ENCODE measurements at regions not wholly inside any gene's neighbourhood (a gene's known extent, or its start where the extent isn't known, plus 50 kb on each side); places are given as distances from the start of the nearest gene placed in this dataset.

DNA sequence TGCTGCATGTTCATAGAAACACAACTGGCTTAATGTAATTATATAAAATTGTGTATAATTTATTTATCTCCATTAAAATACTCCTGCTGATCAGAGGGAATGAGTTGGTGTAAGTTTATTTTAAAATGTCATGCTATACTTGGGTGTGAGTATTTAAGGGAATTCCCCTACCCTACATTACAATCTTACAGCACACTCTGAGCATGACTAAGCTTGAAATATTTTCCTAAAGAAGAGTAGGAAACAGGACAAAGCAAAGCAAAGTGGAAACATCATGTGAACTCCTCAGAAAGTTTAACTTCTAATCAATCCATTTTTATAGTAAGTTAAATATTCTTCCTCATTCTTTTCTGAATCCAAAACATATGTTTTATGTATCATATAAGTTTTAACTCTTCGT is 1271.3 kb downstream of the EFNA5 start:
- H3K27me3 ChIP-seq (ENCODE audit: control insufficient read depth, insufficient read depth, low read length): no peaks in the 10 kb centered on the region
- no peak overlapping the region for H3K18ac ChIP-seq (ENCODE audit: low read depth, low read length)
- no peak overlapping the region for H2BK5ac ChIP-seq (ENCODE audit: low read depth, low read length, poor library complexity, severe bottlenecking)
- no peak overlapping the region for H2AFZ ChIP-seq (replicated peaks; ENCODE audit: low read length, poor library complexity)
- ChIA-PET POLR2A (ENCODE audit: unreplicated experiment) (no interaction called here), CTCF (interaction anchor here (1.0 kb wide), 1 partner anchor 13 kb away, joined by 3 read pairs; no protein-coding TSS in a partner anchor)
- no peak overlapping the region for H4K5ac ChIP-seq (ENCODE audit: low read depth, low read length)
- no peak overlapping the region for H3K27ac ChIP-seq (ENCODE audit: insufficient read depth, low read length)
- ATAC-seq (ENCODE audit: low read depth) (peak; percentile 82), DNase-seq (peak; percentile 84)
- dilution Hi-C loops (cut with HindIII; ENCODE audit: low sequenced_read_pairs, unreplicated experiment): no loop called here
- no peaks in the 10 kb centered on the region for H3K9me3 ChIP-seq (ENCODE audit: control insufficient read depth, insufficient read depth, low read length)
- no peak overlapping the region for H4K91ac ChIP-seq (ENCODE audit: insufficient read depth, low read depth, low read length)
- no peaks in the 10 kb centered on the region for H4K20me1 ChIP-seq (ENCODE audit: insufficient read depth, low read length)
- no peak overlapping the region for H3K4me2 ChIP-seq (ENCODE audit: low read depth, low read length)
- no peak overlapping the region for H3K56ac ChIP-seq (ENCODE audit: extremely low read depth, insufficient read depth, low read length)
- in situ Hi-C loops (cut with MboI; ENCODE audit: low sequenced_read_pairs): no loop called here
- H3K14ac ChIP-seq (replicated peaks; ENCODE audit: low read depth, low read length): peak overlapping the region; percentile 14; the same call in 1 of the 2 replicates
- no TSS peak for BruUV-seq (replicated peaks)
- no peak overlapping the region for H2BK15ac ChIP-seq (ENCODE audit: low read depth, low read length)
- no peak overlapping the region for H3K4me3 ChIP-seq (ENCODE audit: insufficient read depth, low read depth, low read length)
- H2BK120ac ChIP-seq (ENCODE audit: low read depth, low read length): 0 out of 2 replicates have a peak overlapping the region, but pooled peaks have one; percentile 3
- H2AK9ac ChIP-seq (replicated peaks; ENCODE audit: low read depth, low read length, poor library complexity): no peak overlapping the region
- no peaks in the 10 kb centered on the region for H3K36me3 ChIP-seq (ENCODE audit: control insufficient read depth, insufficient read depth, low read length)
- no peaks in the 10 kb centered on the region for H3K4me1 ChIP-seq (ENCODE audit: control insufficient read depth, insufficient read depth, low read length)
- no peak overlapping the region for H3K9ac ChIP-seq (ENCODE audit: low read depth, low read length)
- no peak overlapping the region for H3K23ac ChIP-seq (ENCODE audit: low read depth, low read length)
- no peaks in the 10 kb centered on the region for H3K9me1 ChIP-seq (ENCODE audit: insufficient read depth, low read length)
- no CpG with 5 or more reads among the region's 1 CpG for WGBS, 2 experiments (ENCODE audit: extremely low coverage in 2 of 2, insufficient read length in 1 of 2)
- no peak overlapping the region for H2BK20ac ChIP-seq (ENCODE audit: low read depth, low read length)
- H4K8ac ChIP-seq (ENCODE audit: low read depth in 2 of 2, low read length in 2 of 2): no peak overlapping the region
- H3K4ac ChIP-seq (ENCODE audit: low read depth, low read length): no peak overlapping the region; the same call in 1 of the 2 replicates
- H2AK5ac ChIP-seq (ENCODE audit: low read depth, low read length): no peak overlapping the region
- no peaks in the 10 kb centered on the region for H3K79me1 ChIP-seq (ENCODE audit: low read depth in 1 of 2, low read length in 2 of 2)
- TF ChIP-seq POLR2A (IDR thresholded peaks at IDR 0.05; ENCODE audit: low read depth, low read length) (no peak), MAFK (IDR thresholded peaks at IDR 0.05; ENCODE audit: low read depth, low read length) (peak; percentile 29; the same call in 1 of the 2 replicates), FOS (IDR thresholded peaks at IDR 0.05; ENCODE audit: low read depth, low read length) (peak; percentile 44; the same call in 1 of the 2 replicates), CEBPB (IDR thresholded peaks at IDR 0.05; ENCODE audit: low read depth, low read length) (peak; percentile 52; the same call in 1 of the 2 replicates), BHLHE40 (IDR thresholded peaks at IDR 0.05; ENCODE audit: low read depth, low read length) (peak; percentile 71), MAZ (IDR thresholded peaks at IDR 0.05; ENCODE audit: borderline replicate concordance, low read depth, low read length) (no peak), NFE2L2 (IDR thresholded peaks at IDR 0.05; ENCODE audit: low read depth, low read length) (peak; percentile 82)
- intact Hi-C loops (cut with micrococcal nuclease): no loop called here

Measured in IMR-90 (cell line).